Left lung (tissue), 4 donors: ENCODE measurements at regions not wholly inside any gene's neighbourhood (a gene's known extent, or its start where the extent isn't known, plus 50 kb on each side); places are given as distances from the start of the nearest gene placed in this dataset.

Experiments
- ATAC-seq: fragments of 200-7000 bp; cut with Tn5 transposase; one replicate; pipeline ENCODE4 v1.9.1; 2020; ENCODE audit warnings: moderate library complexity
- DNase-seq, 4 donors: peaks; one replicate each; pipeline ENCODE4 v3.0.0-alpha.2; 2013 to 2020
- H3K27ac ChIP-seq, 2 donors: fragments of 200-600 bp; sonication (generic) in 1 of 2; one replicate each; pipeline versions ENCODE4 v1.5.0 to v1.8.0; 2020 to 2021
- H3K27me3 ChIP-seq, 2 donors: fragments of 200-600 bp; sonication (generic) in 1 of 2; one replicate each; pipeline versions ENCODE4 v1.5.0 to v1.8.0; 2020 to 2021
- H3K36me3 ChIP-seq, 2 donors: fragments of 200-600 bp; sonication (generic) in 1 of 2; one replicate each; pipeline versions ENCODE4 v1.5.0 to v1.8.0; 2020 to 2021
- H3K4me1 ChIP-seq, 2 donors: fragments of 200-600 bp; one replicate each; pipeline ENCODE4 v1.8.0; 2021
- H3K4me3 ChIP-seq, 2 donors: fragments of 200-600 bp; sonication (generic) in 1 of 2; one replicate each; pipeline versions ENCODE4 v1.5.0 to v1.8.0; 2020 to 2021; ENCODE audit warnings: mild to moderate bottlenecking in 1 of 2
- H3K9me3 ChIP-seq, 2 donors: fragments of 200-600 bp; sonication (generic) in 1 of 2; one replicate each; pipeline versions ENCODE4 v1.5.0 to v1.8.0; 2020 to 2021
- intact Hi-C, 2 donors: fragments of 100-400 bp; cut with DNase I; formaldehyde crosslinking; loops; one replicate each; pipeline versions ENCODE4 v1.11.2 to v1.14.2; 2022
- TF ChIP-seq, protein P1 (sequence below), 2 donors: fragments of 200-600 bp; sonication (generic) in 1 of 2; IDR thresholded peaks; one replicate each; pipeline versions ENCODE4 v1.5.0 to v1.8.0; 2021; ENCODE audit warnings: antibody characterized with exemption in 2 of 2
- donor health status: DM: no; HTN: yes; CAD: no.
- donor health status: DM: no; HTN: no; CAD: no.

DNA sequence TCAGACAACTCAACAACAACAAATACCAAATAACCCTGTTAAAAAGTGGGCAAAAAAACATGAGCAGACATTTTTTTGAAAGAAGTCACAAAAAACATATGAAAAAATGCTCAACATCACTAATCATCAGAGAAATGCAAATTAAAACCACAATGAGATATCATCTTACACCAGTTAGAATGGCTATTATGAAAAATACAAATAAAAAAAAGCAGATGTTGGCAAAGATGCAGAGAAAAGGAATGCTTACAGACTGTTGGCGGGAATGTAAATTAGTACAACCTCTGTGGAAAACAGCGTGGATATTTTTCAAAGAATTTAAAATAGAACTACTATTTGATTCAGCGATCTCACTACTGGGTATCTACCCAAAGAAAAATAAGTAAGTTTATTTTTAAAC, 114.0 kb downstream of the SLC38A4 start:
- Histone ChIP-seq H3K9me3 (no peaks in the 10 kb centered on the region), H3K27ac (no peak overlapping the region), H3K36me3 (no peaks in the 10 kb centered on the region), H3K4me3 (no peak overlapping the region), H3K27me3 (no peaks in the 10 kb centered on the region), H3K4me1 (no peaks in the 10 kb centered on the region)
- intact Hi-C loops, result no loop called here
- ATAC-seq, result no peak
- TF ChIP-seq, protein P1, sequence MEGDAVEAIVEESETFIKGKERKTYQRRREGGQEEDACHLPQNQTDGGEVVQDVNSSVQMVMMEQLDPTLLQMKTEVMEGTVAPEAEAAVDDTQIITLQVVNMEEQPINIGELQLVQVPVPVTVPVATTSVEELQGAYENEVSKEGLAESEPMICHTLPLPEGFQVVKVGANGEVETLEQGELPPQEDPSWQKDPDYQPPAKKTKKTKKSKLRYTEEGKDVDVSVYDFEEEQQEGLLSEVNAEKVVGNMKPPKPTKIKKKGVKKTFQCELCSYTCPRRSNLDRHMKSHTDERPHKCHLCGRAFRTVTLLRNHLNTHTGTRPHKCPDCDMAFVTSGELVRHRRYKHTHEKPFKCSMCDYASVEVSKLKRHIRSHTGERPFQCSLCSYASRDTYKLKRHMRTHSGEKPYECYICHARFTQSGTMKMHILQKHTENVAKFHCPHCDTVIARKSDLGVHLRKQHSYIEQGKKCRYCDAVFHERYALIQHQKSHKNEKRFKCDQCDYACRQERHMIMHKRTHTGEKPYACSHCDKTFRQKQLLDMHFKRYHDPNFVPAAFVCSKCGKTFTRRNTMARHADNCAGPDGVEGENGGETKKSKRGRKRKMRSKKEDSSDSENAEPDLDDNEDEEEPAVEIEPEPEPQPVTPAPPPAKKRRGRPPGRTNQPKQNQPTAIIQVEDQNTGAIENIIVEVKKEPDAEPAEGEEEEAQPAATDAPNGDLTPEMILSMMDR (IDR thresholded peaks at IDR 0.05), result no peak
- DNase-seq, result no peak

DNA sequence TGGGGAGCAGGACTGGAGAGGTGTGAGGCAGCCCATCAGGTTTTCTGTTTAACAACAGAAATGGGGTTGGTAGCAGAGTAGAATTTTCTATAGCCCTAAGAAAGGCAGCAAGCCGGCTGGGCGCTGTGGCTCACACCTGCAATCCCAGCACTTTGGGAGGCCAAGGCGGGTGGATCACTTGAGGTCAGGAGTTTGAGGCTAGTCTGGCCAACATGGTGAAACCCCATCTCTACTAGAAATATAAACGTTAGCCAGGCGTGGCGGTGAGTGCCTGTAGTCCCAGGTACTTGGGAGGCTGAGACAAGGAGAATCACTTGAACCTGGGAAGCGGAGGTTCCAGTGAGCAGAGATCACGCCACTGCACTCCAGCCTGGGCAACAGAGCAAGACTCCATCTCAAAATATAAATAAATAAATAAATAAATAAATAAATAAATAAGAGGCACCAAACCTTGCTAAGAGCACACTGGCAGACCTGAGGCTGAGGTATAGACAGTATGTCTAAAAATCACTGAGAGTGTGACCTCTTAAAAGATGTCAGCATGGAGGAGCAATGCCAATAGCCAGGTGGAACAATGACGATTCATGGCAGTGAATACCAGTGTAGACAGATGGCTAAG, 115.6 kb downstream of the SLC38A4 start:
- H3K27me3 ChIP-seq, result no peaks in the 10 kb centered on the region
- no peaks in the 10 kb centered on the region for H3K36me3 ChIP-seq
- intact Hi-C loops, result no loop called here
- DNase-seq (peak in 1 of 4 donors; percentile 26), ATAC-seq (no peak)
- H3K9me3 ChIP-seq, result no peaks in the 10 kb centered on the region
- no peaks in the 10 kb centered on the region for H3K4me1 ChIP-seq
- TF ChIP-seq, protein P1 (IDR thresholded peaks at IDR 0.05), result no peak
- no peak overlapping the region for H3K27ac ChIP-seq
- H3K4me3 ChIP-seq, result no peak overlapping the region

DNA sequence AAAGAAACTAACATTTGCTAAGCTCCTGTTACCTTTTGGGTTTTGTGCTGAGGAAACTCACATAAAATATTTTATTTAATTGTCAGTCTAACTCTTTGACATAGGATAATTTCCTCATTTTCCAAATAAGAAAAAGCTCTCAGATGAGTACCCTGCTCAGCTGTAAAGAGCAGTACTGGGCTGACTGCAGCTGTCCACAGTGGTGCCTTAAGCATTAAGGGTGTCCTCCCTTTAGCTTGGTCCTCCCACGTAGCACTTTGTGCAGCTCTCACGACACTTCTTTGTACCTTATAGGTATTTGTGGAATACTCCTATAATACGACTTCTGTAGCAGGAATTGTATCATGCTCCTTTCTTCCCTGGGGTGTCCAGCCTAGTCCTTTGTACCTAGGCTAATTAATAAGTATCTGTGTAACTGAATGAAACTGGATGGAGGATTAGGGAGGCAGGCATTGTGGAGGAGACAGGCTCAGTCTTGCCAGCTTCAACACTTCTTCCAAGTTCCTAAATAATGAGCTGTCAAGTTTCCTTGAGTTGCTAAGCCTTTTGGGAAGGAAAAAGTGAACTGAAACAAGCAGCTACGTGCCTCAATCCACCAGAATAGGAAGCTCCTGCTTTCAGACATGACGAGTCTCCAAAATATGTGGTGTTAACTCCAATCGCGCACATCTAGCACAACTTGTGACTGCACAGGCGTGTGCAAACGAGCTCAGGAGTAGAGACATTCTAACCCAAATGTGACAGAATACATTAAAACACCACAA, 123.0 kb downstream of the SLC38A4 start:
- TF ChIP-seq, protein P1 (IDR thresholded peaks at IDR 0.05), result no peak
- intact Hi-C loops, result no loop called here
- Histone ChIP-seq H3K4me3 (no peak overlapping the region), H3K36me3 (no peaks in the 10 kb centered on the region), H3K27ac (no peak overlapping the region), H3K27me3 (no peaks in the 10 kb centered on the region), H3K9me3 (peaks cover 0 to 5% of the 10 kb centered on the region in 2 donors), H3K4me1 (no peaks in the 10 kb centered on the region)
- DNase-seq (no peak), ATAC-seq (no peak)

DNA sequence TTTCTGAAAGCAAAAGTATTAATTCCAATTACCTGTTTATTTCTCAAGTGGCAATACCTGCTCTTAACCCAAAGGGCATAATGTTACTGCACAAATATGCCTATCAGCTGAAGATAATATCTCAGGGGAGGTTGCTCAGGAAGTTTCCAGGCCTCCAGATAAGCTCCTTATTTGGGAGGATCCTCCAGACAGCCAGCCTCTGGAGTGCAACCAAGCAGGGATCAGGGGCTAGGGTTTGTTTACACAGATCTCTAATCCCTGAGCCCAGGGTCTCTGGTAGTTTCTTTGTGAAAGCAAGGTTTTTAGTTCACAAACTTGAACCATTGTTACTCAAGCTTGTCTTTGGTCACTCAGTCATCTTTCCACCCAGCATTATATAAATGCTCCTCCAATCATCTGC, 124.4 kb downstream of the SLC38A4 start:
- Histone ChIP-seq H3K4me1 (no peaks in the 10 kb centered on the region), H3K27me3 (no peaks in the 10 kb centered on the region), H3K36me3 (no peaks in the 10 kb centered on the region), H3K27ac (no peak overlapping the region), H3K9me3 (peaks cover 0 to 13% of the 10 kb centered on the region in 2 donors), H3K4me3 (no peak overlapping the region)
- intact Hi-C loops, result no loop called here
- DNase-seq (no peak), ATAC-seq (no peak)
- TF ChIP-seq, protein P1 (IDR thresholded peaks at IDR 0.05), result no peak

DNA sequence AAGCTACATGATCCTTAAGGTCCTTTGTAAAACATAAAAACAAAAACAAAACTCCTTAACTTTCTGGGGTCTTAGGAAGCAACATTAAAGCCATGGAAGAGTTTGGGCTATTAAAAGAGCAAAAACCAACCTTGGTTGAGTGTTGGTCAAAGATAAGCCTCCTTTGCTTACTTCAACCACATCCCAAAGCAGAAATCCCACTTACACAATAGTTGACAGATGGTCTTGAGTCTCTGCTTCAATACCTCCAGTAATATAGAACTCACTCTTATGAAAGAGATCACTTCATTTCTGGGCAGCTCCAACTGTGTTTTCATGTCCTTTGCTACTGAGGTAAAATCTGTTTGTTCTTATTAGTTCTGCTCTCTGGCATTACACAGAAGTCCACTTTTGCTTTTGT, 125.8 kb downstream of the SLC38A4 start:
- ATAC-seq, result no peak
- Histone ChIP-seq H3K27me3 (no peaks in the 10 kb centered on the region), H3K27ac (no peak overlapping the region), H3K4me1 (no peaks in the 10 kb centered on the region), H3K9me3 (peaks cover 0 to 13% of the 10 kb centered on the region in 2 donors), H3K4me3 (no peak overlapping the region), H3K36me3 (no peaks in the 10 kb centered on the region)
- TF ChIP-seq, protein P1 (IDR thresholded peaks at IDR 0.05), result no peak
- intact Hi-C loops, result no loop called here
- DNase-seq, result no peak
